Left forelimb (tissue), 1 donor: ENCODE measurements at regions not wholly inside any gene's neighbourhood (a gene's known extent, or its start where the extent isn't known, plus 50 kb on each side); places are given as distances from the start of the nearest gene placed in this dataset.
A peak's percentile ranks its signal among the peaks of the same experiment; 100 is the strongest.

Experiments used
- DNase-seq: peaks from one replicate; pipeline ENCODE4 v3.0.0-alpha.2; 2018; ENCODE audit warnings: low spot score

DNA sequence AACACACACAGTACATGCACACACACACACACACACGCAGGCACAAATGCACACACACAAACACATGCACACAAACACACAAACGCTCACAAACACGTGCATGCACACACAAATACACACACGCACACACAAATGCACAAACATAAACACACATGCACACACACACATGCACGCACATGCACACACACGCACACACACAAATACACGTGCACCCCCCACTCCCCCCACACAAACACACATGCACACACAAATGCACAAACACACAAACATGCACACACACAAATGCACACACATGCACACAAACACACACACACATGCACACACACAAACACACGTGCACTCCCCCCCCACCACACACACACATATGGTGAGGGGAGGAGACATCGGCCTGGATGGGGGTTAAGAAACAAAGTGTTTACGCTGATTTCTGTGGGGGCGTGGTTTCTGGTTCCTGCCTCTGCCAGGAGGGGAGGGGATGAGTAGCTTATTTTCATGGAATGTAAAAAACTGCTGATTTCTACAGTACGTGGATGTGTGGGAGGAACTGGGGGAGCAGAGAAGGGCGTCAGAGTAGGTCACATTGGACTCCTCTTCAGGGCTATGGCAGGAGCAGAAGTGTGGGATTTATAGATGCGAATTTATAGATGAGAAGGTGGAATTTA lies 607.2 kb downstream of the QKI start:
- DNase-seq: no peak

DNA sequence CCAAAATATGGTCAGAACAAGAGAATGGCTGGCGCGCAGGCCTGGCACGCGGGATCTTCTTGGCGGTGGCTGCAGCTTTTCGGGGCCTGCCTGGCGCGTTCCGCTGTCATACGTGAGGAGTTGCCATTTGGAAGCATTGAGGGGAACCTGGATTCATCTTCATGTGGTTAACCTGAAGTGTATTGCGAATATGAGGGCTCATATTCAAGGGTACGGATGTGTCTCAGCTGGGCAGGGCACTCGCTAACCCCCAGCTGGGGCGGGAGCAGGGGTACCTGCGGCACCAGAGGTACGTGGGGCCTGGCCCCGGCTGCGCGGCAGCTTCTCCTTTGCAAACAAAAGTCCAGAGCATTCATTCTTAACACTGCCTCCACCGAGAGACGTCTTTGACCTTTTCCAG lies 605.6 kb downstream of the QKI start:
- DNase-seq: no peak

DNA sequence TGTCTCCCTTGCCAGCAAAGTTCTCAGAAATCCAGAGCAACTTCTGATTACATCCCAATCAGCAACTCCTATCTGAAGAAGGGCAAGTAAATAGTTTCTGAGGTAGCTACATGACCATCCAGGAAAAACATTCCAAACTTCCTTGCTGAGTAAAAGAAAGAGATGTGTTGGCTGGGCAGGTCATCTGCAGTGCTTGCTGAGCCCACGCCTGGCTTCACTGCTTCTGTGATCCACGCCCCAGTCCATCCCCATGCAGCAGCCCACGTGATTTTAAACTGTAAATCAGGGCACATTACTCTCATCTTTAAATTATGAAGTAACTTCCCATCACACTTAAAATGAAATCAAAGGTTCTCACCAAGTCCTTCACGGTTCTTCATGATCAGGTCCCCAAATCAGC lies 603.6 kb downstream of the QKI start:
- DNase-seq: no peak

DNA sequence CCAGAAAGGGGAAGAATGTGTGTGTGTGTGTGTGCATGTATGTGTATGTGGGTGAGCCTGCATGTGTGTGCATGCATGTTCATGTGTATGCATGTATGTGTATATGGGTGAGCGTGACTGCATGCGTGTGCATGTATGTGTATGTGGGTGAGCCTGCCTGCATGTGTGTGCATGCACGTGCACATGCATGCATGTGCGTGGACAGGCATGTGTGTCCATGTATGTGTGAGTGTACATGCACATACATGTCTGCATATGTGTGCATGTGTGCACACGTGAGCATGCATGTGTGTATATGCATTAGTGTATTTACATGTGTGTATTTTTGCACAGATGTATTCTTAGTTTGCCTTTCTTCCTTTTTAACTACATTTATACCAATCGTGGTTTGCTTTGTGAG lies 601.5 kb downstream of the QKI start:
- no peak for DNase-seq

DNA sequence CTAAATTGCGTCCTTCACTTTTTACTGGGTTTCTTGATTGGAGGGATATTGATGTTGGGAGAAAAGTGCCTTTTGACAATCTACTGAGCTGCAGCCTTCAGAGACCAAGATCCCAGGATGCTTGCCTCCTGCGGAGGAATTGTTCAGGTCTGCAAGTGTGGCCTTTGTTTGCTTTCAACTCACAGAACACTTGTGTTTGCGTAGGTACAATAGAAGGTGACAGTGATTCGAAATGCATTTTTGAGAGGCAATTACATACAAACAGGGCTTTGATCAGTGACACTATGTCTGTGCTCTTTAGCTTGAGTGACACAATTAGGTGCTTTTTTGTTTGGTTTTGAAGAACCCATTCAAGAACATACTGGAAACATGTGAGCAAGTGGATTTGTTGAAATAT lies 600.6 kb downstream of the QKI start:
- DNase-seq: no peak

GRCh38 chr6:164014346-164015087 lies 600.0 kb downstream of the QKI start:
- peak; percentile 69 for DNase-seq

GRCh38 chr6:164013480-164014208 lies 599.1 kb downstream of the QKI start:
- no peak for DNase-seq

GRCh38 chr6:164011321-164011720 lies 596.8 kb downstream of the QKI start:
- DNase-seq: no peak

DNA sequence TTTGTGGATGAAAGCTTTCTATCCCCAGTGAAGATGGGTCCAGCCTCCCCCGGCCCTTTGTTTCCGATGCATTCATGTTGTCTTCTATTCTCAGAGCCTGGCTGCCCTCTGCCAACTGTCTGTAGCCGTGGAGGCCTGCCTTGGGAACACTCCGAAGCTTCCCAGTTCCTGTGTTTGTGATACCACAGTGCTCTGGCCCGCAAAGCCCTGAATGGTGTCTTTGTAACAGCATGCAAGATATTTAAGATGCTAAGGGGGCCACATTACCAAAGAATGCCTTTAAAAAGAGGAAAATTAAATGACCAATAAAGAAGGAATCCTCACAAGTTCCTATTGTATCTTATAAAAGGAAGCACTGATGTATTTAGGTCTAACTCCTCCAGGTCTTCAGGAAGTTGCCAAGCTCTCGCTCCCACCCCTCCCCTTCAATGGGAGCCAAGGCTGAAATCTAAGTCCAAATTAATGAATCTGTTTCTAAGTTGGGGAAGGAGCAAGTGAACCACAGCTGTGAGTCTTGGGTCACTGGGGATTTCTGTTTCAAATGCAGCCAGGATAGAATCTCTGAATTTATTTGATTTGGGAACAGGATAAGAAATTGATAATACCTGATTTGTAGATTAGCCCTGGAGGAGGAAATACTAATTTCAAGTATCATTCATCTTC lies 596.1 kb downstream of the QKI start:
- DNase-seq: no peak

- no peak for DNase-seq
These were observed 594.4 kb downstream of the QKI start for GRCh38 chr6:164008902-164009301.

- no peak for DNase-seq
These were observed 593.4 kb downstream of the QKI start for GRCh38 chr6:164007881-164008280.

DNA sequence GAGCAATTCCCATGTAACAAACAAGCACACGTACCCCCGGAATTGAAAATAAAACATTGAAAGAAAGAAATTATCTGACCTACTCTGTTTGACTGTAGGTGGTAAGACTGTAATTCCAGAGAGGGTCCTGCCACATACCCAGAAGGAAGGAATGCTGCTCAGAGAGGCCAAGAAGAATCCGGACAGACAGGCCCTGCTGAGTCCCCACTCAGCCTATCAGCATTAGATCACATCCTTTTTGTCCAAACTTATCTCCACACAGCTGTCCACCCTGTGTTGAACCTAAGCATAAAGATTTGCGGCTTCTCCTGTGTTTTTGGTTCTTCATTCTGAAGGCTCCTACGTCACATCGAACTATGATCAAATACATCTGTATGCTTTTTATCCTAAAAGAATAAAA lies 591.9 kb downstream of the QKI start:
- DNase-seq: no peak

- no peak for DNase-seq
These were observed 590.6 kb downstream of the QKI start for GRCh38 chr6:164005004-164005711.

- no peak for DNase-seq
These were observed 585.8 kb downstream of the QKI start for GRCh38 chr6:164000276-164000675.

- DNase-seq: no peak
These were observed 585.1 kb downstream of the QKI start for GRCh38 chr6:163999475-164000125.

DNA sequence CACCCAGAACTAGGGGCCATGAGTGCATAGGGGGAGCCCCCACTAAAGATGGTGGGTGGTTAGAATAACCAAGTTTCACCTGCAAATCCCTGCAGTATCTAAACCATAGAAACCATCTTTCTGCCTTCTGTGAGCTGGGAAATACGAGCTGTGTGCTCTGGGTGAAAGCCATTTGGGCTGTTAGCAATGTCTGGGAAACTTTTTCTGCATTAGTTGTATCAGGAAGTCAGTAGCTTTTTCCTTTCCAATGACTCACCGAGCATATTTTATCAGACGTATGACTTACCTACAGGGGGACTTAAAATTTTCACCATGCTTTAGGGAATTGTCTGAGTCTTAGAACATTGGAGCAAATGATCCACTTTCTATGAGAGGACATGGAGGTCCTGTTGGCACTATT lies 584.0 kb downstream of the QKI start:
- DNase-seq: no peak

- no peak for DNase-seq
These were observed 582.0 kb downstream of the QKI start for GRCh38 chr6:163996491-163996890.

- DNase-seq: no peak
These were observed 580.0 kb downstream of the QKI start for GRCh38 chr6:163994566-163994965.

GRCh38 chr6:163992701-163993100 lies 578.2 kb downstream of the QKI start:
- DNase-seq: no peak

GRCh38 chr6:163992056-163992455 lies 577.5 kb downstream of the QKI start:
- no peak for DNase-seq

- no peak for DNase-seq
These were observed 576.8 kb downstream of the QKI start for GRCh38 chr6:163991321-163991720.
